Urothelium cell line (cell line): ENCODE measurements at regions not wholly inside any gene's neighbourhood (a gene's known extent, or its start where the extent isn't known, plus 50 kb on each side); places are given as distances from the start of the nearest gene placed in this dataset.
A peak's percentile ranks its signal among the peaks of the same experiment; 100 is the strongest.
"Not testable (repeated sequence)": the region's sequence is repeated elsewhere in the genome, so short reads cannot be mapped to it uniquely, and the experiment has no call there.

ENCODE experiments used
- DNase-seq: peaks from one replicate; pipeline ENCODE4 v3.0.0; 2011; ENCODE audit warnings: low spot score, mixed read lengths
- FAIRE-seq: peaks from 2 replicates; lab custom pipeline; 2011; peaks lifted over from hg19 to GRCh38; lab: Jason Lieb, UNC

DNA sequence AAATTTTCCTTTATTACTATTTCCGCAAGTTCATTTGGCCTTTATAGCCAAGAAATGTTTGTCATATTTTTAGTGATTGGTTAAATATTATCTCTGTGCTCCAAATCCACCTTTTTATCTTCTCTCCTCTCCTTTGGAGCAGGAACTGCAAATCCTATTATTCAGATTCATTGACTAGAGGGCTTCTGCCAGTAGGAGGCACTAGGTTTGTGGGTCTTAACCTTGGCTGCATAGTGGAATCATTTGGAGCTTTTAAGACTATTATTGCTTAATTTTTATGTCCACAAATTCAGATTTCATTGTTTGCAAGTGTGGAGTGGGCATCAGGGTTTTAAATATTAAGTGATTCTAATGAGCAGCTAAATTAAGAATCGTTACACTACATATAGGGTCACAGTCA, 75.3 kb upstream of the SYT10 start:
- no peak for DNase-seq
- no peak for FAIRE-seq

- no peak for FAIRE-seq
- no peak for DNase-seq
Observed at GRCh38 chr12:33519566-33519965, 79.9 kb upstream of the SYT10 start.

DNA sequence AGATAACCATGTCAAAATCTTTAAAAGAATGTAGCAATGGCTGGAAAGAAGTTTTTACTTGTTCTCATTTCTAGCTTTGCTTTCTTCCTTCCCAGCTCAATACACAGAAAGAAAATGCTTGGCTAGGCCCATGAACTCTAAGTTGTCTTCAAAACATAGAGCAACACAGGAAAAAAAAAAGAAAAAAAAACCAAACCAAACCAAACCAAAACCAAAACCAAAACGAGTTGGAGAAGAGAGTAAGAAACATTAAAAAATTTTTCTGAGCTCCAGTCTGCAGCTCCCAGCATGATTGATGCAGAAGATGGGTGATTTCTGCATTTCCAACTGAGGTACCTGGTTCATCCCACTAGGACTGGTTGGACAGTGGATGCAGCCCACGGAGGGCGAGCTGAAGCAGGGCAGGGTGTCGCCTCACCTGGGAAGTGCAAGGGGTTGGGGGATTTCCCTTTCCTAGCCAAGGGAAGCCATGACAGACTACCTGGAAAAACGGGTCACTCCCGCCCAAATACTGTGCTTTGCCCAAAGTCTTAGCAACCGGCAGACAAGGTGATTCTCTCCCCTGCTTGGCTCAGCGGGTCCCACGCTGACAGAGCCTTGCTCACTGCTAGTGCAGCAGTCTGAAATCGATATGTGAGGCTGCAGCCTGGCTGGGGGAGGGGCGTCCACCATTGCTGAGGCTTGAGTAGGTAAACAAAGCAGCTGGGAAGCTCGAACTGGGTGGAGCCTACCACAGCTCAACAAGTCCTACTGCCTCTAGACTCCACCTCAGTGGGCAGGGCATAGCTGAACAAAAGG, 81.1 kb upstream of the SYT10 start:
- not testable (repeated sequence) for FAIRE-seq, DNase-seq

- DNase-seq (no peak), FAIRE-seq (no peak)
Observed at GRCh38 chr12:33529031-33529430, 89.4 kb upstream of the SYT10 start.

- FAIRE-seq, result no peak
- no peak for DNase-seq
Observed at GRCh38 chr12:33529810-33530209, 90.2 kb upstream of the SYT10 start.

GRCh38 chr12:33531261-33531660, 91.6 kb upstream of the SYT10 start:
- DNase-seq (no peak), FAIRE-seq (no peak)

GRCh38 chr12:33533527-33533926, 93.9 kb upstream of the SYT10 start:
- DNase-seq, result no peak
- FAIRE-seq, result no peak

DNA sequence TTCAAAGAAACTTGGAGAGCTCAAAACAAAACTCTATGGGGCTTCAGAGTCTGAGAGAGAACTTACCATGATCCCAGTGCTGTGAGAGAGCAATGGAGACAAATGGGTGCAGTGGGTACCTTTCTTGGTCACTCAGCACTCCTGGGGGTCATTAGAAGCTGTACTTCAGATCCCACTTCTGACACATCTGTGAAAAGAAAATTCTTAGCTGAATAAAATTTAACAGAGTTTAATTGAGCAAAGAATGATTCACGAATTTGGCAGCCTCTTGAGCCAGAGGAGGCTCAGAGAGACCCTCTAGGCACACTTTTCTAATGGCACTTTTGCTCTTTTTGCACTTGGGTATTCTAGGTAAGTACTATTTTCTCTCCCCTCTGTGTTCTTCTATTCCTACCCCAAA, 96.8 kb upstream of the SYT10 start:
- no peak for FAIRE-seq
- no peak for DNase-seq

- FAIRE-seq, result no peak
- no peak for DNase-seq
Observed at GRCh38 chr12:33546004-33546403, 106.4 kb upstream of the SYT10 start.

GRCh38 chr12:33547084-33547483, 107.5 kb upstream of the SYT10 start:
- FAIRE-seq (no peak), DNase-seq (no peak)

DNA sequence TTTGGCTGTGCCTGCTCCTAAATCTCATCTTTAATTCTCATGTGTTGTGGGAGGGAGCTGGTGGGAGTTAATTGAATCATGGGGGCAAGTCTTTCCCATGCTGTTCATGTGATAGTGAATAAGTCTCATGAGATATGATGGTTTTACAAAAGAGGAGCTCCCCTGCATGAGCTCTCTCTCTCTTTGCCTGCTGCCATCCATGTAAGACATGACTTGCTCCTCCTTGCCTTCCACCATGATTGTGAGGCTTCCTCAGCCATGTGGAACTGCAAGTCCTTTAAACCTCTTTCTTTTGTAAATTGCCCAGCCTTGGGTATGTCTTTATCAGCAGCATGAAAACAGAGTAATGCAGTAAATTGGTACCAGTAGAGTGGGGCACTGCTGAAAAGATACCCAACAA, 110.6 kb upstream of the SYT10 start:
- DNase-seq, FAIRE-seq: not testable (repeated sequence)

DNA sequence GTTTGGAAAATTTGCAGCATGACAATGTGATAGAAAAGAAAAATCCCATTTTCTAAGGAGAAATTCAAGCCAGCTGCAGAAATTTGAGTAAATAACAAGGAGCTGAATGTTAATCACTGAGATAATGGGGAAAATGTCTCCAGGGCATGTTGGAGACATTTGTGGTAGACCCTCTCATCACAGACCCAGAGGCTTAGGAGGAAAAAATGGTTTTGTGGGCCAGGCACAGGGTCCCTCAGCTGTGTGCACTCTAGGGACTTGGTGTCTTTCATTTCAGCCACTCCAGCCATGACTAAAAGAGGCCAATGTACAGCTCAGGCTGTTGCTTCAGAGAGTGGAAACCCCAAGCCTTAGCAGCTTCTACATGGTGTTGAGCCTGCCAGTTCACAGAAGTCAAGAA, 111.4 kb upstream of the SYT10 start:
- no peak for DNase-seq
- no peak for FAIRE-seq

- no peak for DNase-seq
- FAIRE-seq, result no peak
Observed at GRCh38 chr12:33555128-33555527, 115.5 kb upstream of the SYT10 start.

DNA sequence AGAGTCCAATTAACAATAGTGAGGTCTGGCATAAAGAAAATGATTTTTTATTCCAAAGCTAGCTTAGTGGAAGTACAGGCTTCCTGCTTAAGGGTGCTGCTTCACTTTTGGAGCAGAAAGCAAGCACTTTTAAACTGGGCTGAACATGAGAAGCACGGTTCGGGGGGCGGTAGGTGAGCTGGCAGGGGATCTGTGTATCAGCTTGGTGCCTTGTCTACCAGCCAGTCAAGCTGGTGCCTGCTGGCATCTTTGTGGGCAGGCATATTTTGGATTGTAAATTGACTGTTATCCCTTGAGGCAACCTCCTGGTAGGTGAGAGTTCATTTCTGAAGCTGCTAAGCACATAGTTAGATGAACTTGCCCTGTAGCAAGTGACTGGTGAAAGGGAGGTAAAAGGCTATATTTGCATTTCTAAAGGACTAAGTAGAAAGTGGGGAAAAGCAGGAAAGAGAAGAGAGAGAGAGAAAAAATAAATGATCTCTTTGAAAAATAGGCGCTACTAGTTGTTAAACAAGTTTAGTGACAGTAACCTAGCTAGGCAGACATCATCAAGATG, 121.1 kb upstream of the SYT10 start:
- DNase-seq (no peak), FAIRE-seq (no peak)

GRCh38 chr12:33562401-33562800, 122.8 kb upstream of the SYT10 start:
- FAIRE-seq, result no peak
- no peak for DNase-seq

- DNase-seq, result no peak
- no peak for FAIRE-seq
Observed at GRCh38 chr12:33566403-33566802, 126.8 kb upstream of the SYT10 start.

DNA sequence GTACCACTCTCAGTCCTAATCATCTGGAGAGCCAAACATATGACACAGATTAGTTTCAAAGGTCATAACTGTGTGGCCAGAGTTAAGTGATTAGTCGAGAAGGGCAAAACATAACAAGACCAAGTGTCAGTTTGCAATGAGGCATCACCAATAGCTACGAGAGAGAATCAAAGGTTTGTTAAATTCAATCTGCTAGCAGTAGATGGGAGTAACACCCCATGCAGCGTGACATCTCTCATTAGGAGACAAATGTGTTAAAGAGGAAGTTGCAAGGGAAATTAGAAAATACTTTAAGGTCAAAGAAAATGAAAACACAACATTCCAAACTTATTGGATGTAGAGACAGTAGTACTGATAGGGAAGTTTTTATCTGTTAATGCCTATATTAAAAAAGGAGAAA, 135.7 kb upstream of the SYT10 start:
- DNase-seq, result no peak

DNA sequence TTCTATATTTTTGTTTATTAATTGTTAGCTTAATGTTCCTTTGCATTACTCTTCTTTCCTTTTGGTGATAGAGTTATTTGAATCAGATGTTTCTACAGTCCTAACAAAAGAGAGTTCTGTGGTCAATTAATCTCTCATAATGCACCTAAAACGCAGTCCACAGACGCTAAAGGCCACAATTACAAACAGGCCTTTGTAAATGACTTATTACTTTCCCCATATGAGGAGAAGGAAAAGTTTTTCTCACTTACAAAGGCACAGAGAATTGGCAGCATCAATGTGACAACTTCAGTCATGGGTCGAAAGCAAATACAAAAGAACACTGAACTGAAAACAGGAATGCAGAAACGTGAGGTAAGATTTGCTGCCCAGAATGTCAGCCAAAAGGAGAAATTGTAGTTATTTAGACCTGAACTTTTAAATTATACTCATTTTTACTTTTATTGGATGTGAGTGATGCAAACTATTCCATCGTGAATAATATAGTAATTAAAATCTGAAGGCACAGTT, 142.0 kb upstream of the SYT10 start:
- FAIRE-seq (no peak), DNase-seq (no peak)

More for the DNA sequence above, 135.7 kb upstream of the SYT10 start:
- no peak for FAIRE-seq

DNA sequence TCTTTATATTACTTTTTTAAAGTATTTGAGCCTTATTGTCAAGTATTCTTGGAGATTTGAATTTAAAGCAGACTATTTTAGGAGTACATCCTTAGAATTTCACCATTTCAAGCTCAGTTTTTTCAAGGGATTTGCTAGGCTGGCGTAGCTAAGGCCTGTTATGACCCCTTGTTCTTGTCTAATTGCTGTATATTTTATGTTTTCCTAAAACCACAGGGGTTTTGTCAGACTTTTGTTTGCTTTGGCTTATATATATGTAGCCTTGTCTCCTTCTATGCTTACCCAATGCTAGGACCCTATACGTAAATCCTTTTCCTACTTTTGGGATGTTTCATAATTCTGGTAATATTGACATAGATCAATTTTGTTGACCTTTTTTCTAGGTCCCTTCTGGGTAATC, 147.0 kb upstream of the SYT10 start:
- no peak for FAIRE-seq

DNA sequence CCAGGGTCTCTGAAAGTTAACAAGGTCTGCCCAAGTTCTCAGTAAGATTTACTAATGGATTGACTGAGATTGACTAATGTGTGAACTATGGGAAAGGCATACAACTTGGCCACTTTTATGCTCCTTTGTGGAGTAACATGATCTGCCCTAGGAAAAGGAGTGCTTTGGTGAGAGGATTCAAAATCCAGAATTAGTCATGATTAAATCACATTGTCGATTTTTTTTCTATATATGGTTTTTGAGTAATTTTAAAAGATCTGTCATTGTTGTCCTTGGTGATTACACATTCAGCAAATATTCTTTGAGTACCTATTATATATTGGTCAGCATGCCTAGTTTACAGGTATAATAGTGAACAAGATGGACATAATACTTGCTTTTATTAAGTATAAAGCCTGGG, 147.7 kb upstream of the SYT10 start:
- FAIRE-seq (no peak), DNase-seq (peak; percentile 35)

More for the DNA sequence above, 147.0 kb upstream of the SYT10 start:
- DNase-seq, result no peak

- peak; percentile 95 for FAIRE-seq
- DNase-seq, result peak; percentile 16
Observed at GRCh38 chr12:33587784-33588712, 148.4 kb upstream of the SYT10 start.
